ENCODE measurements at regions not wholly inside any gene's neighbourhood (a gene's known extent, or its start where the extent isn't known, plus 50 kb on each side); places are given as distances from the start of the nearest gene placed in this dataset.
"Not testable (repeated sequence)": the region's sequence is repeated elsewhere in the genome, so short reads cannot be mapped to it uniquely, and the experiment has no call there.

- DNase-seq = not testable (repeated sequence)
Measured at GRCh38 chr2:113386780-113387433, 50.6 kb upstream of the ZNG1B start.

- DNase-seq = not testable (repeated sequence)
Measured at GRCh38 chr2:113379621-113380020, 57.9 kb upstream of the ZNG1B start.

DNA sequence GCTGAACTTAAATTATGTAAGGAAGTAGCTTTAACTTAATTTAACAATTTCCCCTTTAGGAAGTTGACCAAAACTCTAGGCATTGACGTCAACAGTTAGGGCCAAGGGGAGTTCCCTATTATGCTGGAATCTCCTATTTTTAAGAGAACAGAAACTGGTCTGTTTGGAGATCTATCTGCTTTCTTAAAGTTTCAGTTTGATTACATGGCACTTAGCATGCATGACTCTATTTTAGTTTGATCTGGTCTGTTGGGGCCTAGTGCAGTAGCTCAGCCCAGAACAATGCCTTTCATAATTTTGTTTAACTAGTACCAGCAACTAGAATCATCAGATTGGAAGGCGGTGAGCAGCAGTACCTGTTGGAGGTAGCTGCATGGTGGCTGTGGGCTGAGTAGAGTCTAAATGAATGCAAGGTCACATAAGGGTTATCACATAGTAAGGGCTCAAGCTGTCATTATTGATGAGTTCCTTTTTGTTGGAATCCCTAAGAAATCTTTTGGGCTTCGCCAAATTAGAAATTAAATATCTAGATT is 60.5 kb upstream of the ZNG1B start:
- no peak for DNase-seq

- DNase-seq = no peak
Measured at GRCh38 chr2:113376253-113376912, 61.1 kb upstream of the ZNG1B start.

GRCh38 chr2:113374857-113375256 is 62.6 kb upstream of the ZNG1B start:
- not testable (repeated sequence) for DNase-seq

DNA sequence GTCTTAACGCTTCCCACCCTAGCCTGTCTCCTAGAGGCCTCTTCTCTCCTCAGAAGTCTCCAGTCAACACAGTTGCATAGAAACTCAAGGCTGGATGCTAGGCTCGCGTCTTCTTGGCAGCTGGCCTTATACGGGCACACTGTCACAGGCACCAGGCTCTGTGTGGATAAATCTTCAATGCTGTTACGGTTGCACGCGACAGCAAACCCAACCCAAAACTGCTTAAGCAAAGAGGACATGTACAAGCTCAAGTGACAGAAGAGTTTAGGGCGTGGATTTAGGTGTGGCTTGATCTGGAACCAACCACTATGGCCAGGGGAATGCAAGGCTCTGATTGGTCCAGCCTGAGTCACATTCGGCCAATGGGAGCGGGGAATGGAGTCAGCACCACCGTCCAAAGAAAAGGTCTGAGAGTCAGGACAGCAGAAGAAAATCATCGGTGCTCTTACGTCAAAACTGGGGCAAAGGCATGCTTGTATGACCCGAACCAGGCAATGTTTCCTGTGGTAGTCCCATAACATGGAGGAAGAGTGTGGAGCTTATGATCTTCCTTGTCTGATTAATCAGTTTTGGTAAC is 65.1 kb upstream of the ZNG1B start:
- DNase-seq = not testable (repeated sequence)

DNA sequence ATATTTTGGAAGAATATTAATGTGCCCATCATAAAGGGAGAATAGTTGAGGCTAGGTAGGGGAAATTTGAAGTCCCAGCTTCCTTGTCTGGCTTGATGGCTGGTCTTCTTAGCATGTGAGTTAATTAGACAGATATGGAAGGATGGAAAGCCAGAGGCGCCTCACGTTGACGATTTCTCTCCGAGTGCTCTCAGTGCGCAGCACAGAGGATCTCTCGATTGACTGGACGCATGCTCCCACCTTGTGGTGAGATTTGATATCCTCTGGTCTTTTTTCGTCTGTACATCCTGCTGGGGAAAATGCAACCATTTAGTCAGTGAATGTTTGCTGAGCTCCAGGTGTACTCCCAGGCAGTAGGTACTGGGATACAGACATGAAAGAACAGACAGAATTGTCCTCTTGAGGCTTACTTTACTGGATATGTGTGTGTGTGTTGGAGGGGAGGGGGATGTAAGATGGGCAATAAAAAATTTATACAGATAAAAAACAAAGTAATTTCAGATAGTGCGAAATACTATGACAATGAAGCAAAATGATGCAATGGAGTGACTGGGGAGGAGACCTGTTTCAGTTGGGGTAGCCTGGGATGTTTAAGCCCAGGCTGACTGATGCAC is 66.9 kb upstream of the ZNG1B start:
- DNase-seq = peak; percentile 79

DNA sequence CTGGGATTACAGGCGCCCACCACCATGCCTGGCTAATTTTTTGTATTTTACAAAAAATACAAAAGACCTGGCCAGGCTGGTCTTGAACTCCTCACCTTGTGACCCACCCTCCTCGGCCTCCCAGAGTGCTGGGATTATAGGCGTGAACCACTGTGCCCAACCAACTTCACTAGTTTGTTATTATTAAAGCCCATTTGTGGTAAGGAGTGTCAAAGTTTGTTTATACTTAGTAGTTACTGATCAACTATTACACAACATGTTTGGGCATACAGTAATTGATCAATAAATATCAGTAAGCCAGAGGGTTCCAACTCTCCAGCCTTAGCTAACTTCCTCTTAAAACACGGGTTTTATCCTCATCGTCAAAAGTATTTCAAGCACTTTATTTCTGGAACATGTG is 67.5 kb upstream of the ZNG1B start:
- DNase-seq = no peak

DNA sequence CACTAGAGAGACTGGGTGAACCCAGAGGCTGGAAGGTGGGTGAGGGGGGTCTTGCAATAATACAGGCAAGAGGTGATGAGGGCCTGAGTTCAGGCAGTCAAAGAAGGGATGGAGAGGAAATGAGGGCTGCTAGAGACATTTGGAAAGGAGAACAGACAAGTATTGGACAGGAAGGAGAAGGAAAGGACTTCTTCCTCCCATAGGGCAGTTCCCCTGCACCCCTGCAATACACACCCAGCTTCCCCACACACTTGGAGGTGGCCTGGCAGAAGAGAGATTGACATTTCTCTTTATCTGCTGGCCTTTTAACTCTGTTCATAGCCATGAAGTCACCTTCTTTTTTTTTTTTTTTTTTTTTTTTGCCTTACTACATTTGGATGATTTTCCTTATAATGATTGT is 68.9 kb upstream of the ZNG1B start:
- not testable (repeated sequence) for DNase-seq

GRCh38 chr2:113366821-113367220 is 70.7 kb upstream of the ZNG1B start:
- peak; percentile 88 for DNase-seq

- not testable (repeated sequence) for DNase-seq
Measured at GRCh38 chr2:113365791-113366190, 71.7 kb upstream of the ZNG1B start.

DNA sequence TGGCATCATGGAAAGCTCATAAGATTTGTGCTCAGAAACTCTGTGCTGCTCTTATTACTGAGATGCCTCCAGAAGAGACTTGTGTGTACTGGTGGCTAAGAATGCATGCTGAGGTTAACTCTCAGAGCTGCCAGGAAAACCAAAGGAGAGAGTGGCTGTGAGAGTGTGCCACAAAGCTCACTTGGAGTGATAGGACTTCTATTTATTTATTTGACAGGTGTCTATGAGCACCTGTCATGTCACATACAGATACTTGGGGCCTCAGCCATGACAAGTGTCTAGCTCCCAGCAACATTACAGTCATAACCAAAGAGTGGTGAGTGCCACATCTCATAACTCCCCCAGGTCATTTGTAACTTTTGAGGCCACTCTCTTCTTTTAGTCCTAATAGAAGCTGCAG is 72.2 kb upstream of the ZNG1B start:
- not testable (repeated sequence) for DNase-seq

DNA sequence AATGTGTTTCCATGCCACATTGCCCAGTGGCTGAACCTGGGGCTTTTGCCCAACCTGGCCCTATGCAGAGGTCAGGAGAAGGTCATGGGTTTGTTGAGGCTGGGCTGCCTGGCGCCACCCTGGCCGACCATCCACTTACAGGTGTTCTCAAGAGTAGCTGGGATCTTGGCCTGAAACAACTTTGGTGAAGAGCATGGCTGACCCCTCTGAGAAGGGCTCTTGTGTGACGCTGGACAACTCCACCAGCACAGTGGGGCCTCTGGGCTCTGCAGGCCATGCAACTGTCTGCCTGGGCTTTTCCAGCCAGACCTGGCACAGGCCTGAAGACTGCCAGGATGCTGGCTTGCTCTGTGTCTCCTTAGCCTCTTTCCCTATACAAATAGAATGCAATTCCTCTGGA is 76.4 kb upstream of the ZNG1B start:
- no peak for DNase-seq

DNA sequence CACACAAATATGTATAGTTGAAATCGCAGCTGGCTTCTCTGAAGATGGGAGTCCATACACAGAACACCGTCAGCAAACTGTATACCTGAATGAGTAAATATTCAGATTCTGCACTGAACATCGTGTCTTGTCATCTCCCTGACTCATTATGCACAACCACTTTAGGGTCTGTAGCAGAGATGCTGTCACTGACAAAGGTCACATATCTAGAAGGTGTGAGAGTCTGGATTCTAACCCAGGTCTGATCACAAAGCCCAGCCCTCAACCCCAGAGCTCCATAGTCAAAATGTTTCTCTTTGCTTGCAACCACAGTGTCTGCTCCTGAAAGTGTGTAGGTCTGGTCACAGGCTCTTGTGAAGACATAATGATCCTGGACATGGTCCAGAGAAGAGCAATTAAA is 78.3 kb upstream of the PAX8 start:
- no peak for DNase-seq

DNA sequence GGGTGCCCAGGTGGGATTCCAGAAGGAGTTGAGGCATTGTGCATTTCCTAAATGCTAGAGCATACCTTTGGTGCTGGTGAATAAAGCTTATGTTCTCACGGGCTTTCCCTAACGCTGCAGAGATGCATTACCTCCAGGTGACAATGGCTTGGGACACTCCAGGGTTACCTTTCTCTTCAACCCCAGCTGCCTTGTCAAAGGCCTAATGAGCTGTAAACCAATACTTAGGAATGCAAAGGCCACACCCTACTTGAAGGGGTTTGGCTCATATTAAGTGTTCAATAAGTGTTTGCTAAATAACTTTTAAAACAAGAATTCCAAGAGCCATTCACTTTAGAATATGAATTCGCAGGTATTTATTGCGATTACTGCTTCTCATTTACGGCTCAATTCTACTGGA is 77.6 kb upstream of the PAX8 start:
- DNase-seq = not testable (repeated sequence)

DNA sequence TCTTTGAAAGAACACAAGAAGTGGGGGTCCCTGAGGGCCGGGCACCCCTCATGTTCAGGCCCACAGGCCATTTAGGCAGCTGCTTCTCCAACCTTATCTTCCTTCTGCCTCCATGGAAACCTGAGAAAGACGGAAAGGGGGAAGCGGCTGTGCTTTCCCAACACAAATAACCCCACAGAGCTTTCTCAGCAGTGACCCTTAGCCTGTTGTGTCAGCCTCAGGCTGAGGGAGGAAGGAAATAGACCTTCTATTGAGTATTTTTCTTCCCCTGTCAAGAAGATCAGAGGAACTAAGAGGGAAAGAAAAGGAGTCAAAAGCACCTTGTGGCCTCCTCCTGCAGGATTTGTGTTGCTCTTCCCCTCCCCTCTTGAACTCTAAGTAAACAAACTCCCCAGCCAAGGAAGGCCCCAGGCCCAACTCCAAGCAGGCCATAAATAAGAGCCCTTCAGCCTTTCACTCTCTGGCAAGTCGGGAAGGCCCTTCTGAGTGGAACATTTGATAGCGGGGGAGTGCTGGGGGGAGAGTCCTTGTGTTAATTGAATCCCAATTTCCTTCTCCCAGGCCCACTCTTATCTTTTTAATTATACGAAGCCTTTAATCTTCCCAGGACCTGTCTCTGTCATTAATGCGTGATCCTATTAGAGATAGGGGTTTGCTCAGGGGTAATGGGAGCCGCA is 76.8 kb upstream of the PAX8 start:
- not testable (repeated sequence) for DNase-seq

DNA sequence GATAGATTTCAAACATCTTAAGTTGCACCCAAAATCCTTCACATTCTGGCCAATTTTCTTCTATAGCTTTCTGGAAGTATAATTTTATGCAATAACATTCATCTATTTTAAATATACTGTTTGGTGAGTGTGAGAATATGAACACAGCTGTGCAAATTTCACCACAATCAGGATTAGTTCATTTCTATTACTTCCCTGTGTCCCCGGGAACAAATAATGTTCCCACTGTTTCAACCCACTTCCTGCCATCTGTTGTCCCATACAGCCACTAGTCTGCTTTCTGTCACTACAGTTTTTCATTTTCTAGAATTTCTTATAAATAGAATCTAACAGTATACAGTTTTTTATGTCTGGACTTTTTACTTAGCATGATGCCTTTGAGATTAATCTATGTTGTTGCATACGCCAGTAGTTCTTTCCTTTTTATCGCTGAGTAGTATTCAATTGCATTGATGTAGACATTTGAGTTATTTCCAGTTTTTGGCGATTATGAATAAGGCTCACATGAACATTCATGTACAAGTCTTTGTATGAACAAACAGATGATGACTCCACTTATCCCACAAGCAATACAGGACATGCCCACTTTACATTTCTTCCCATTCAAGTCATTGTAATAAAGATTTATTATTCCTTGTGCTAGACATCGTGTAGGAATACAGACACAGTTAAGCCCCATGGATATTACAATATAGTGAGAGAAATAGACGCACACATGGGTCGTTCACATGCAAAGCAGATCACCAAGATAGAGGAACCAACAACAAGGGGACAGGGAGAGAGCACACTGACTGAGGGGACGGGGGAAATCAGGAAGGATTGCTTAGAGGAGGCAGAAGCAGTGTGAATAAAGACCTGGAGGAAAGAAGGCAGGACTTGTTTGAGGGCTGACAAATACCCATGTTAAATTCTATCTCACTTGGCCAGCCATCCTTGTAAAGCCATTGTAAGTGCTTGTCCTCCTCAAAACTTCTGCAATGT is 72.9 kb upstream of the PAX8 start:
- DNase-seq = no peak

- DNase-seq = not testable (repeated sequence)
Measured at GRCh38 chr2:113343800-113344199, 65.1 kb upstream of the PAX8 start.

DNA sequence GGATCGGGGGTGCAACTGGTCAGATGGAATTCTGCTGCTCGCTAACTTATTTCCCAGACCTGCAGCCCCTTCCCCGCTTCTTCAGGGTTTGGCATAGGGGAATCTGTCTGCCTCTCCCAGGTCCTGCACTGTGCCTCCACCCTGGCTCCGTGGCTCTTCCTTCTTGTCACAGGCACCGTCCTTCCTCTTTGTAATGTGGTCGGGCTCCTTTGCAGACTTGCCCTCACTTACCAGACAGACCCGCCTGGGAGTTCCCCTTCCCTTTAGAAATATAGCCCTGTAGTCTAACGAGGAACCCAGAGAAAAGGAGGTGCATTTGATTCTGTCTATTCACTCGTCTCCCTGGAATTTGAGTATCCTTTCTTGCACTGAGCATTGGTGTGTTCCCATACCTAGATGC is 63.9 kb upstream of the PAX8 start:
- no peak for DNase-seq

DNA sequence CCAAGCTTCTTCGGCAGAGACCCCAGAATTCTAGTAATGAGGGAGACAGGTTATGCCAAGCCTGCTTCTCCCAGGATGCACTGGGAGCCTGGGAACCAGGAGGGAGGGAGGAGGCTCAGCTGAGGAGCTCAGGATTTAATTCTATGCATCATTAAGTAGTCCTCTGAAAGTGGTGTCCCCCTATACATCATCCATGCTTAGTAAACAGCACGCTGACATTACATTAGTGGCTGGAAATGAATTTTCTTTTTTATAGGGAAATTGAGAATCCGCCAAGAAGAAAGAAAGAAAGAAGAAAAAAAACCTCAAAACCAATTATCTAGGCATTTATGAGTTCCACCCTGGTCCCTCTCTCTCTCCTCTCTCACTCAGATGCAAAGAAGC is 63.1 kb upstream of the PAX8 start:
- not testable (repeated sequence) for DNase-seq

GRCh38 chr2:113341191-113341869 is 62.6 kb upstream of the PAX8 start:
- no peak for DNase-seq

Measured in fibroblast of skin of back (primary cell).